HepG2 (cell line): ENCODE measurements at regions not wholly inside any gene's neighbourhood (a gene's known extent, or its start where the extent isn't known, plus 50 kb on each side); places are given as distances from the start of the nearest gene placed in this dataset.

Experiments used
- ATAC-seq: fragments of 200-7000 bp; cut with Tn5 transposase; 3 replicates; pipeline ENCODE4 v1.9.1; 2020; ENCODE audit warnings: mild to moderate bottlenecking, moderate library complexity
- BruUV-seq: library from RNA; stranded (reverse); fragments of 400-500 nt; replicated peaks from 2 replicates; lab custom pipeline; 2021; lab: Mats Ljungman, UMichigan
- CTCF ChIA-PET: fragments of 300-600 bp; formaldehyde crosslinking; extraction: SDS; loops from one replicate; lab custom pipeline; 2021; ENCODE audit warnings: low total read pairs, inconsistent platforms, low intra/inter-chr PET ratio; lab: Yijun Ruan, JAX
- POLR2A ChIA-PET: fragments of 350-600 bp; sonication (Branson Sonifier 250); formaldehyde crosslinking; loops from one replicate; lab custom pipeline; 2020; ENCODE audit warnings: antibody characterized with exemption, inconsistent platforms; lab: Yijun Ruan, JAX
- DNase-seq: peaks from one replicate; pipeline ENCODE4 v3.0.0-alpha.2; 2015; ENCODE audit warnings: low spot score
- FAIRE-seq: peaks from 3 replicates; lab custom pipeline; 2011; peaks lifted over from hg19 to GRCh38; lab: Jason Lieb, UNC
- H2AFZ ChIP-seq: one replicate; pipeline ENCODE4 v1.6.1; 2011; ENCODE audit warnings: low read length, inconsistent platforms
- H3K27ac ChIP-seq: fragments of 300-600 bp; 3 replicates; pipeline ENCODE4 v1.8.0; 2011; ENCODE audit warnings: mixed run types, mild to moderate bottlenecking, mixed read lengths, low read length, inconsistent platforms; ENCODE audit not compliant: insufficient read depth; ENCODE audit errors: extremely low read length
- H3K27me3 ChIP-seq, 2 experiments: fragments of 200-600 bp in 1 of 2; 2 replicates in 1 of 2; 3 replicates in 1 of 2; pipeline versions ENCODE4 v1.6.0 to v1.8.0; 2011; ENCODE audit warnings: low read length in 2 of 2, mild to moderate bottlenecking in 2 of 2, moderate library complexity in 2 of 2, inconsistent platforms in 1 of 2; ENCODE audit not compliant: insufficient read depth in 2 of 2, control insufficient read depth in 1 of 2
- H3K36me3 ChIP-seq, 2 experiments: fragments of 200-600 bp in 1 of 2; replicated peaks in 1 of 2; 2 replicates in 1 of 2; 3 replicates in 1 of 2; pipeline versions ENCODE4 v1.5.1 to v1.8.0; 2011; ENCODE audit warnings: low read length in 2 of 2, inconsistent platforms in 1 of 2; ENCODE audit not compliant: insufficient read depth in 2 of 2, control insufficient read depth in 1 of 2
- H3K4me1 ChIP-seq: 2 replicates; pipeline ENCODE4 v1.5.1; 2012; ENCODE audit warnings: low read length, inconsistent platforms; ENCODE audit not compliant: insufficient read depth
- H3K4me2 ChIP-seq: 2 replicates; pipeline ENCODE4 v1.6.0; 2011; ENCODE audit warnings: low read depth, low read length, inconsistent platforms
- H3K4me3 ChIP-seq, 3 experiments: fragments of 200-600 bp in 1 of 3; sonication (generic), shearing (Covaris generic) in 1 of 3; replicated peaks in 1 of 3; 2 replicates each; pipeline ENCODE4 v1.5.1; 2011 to 2016; ENCODE audit warnings: low read length in 3 of 3, inconsistent platforms in 2 of 3, low read depth in 2 of 3, mild to moderate bottlenecking in 2 of 3, control low read depth in 1 of 3, mixed read lengths in 1 of 3; ENCODE audit not compliant: insufficient read depth in 1 of 3
- H3K79me2 ChIP-seq: one replicate; pipeline ENCODE4 v1.6.1; 2011; ENCODE audit warnings: low read length, inconsistent platforms; ENCODE audit not compliant: insufficient read depth
- H3K9ac ChIP-seq: 2 replicates; pipeline ENCODE4 v1.6.0; 2011; ENCODE audit warnings: mild to moderate bottlenecking, low read depth, low read length, inconsistent platforms; ENCODE audit not compliant: insufficient read depth
- H3K9me3 ChIP-seq: 2 replicates; pipeline ENCODE4 v1.5.1; 2012; ENCODE audit warnings: mild to moderate bottlenecking, low read length
- H4K20me1 ChIP-seq: 2 replicates; pipeline ENCODE4 v1.6.0; 2011; ENCODE audit warnings: inconsistent platforms, mild to moderate bottlenecking, low read length, moderate library complexity; ENCODE audit not compliant: insufficient read depth
- CTCF ChIP-seq: sonication (generic); formaldehyde crosslinking; IDR thresholded peaks from 2 replicates; pipeline ENCODE4 v1.5.0; 2020; ENCODE audit warnings: mild to moderate bottlenecking, missing genetic modification reagents, moderate library complexity
- PCBP2 ChIP-seq: fragments of 200-400 bp; formaldehyde crosslinking; optimal IDR thresholded peaks from 2 replicates; pipeline ENCODE3; 2018; ENCODE audit warnings: low read length, low read depth; ENCODE audit not compliant: poor library complexity, severe bottlenecking
- STAG1 ChIP-seq: sonication (generic); formaldehyde crosslinking; IDR thresholded peaks from 2 replicates; pipeline ENCODE4 v1.4.0; 2020; ENCODE audit warnings: missing genetic modification reagents
- TFAP4 ChIP-seq: sonication (generic); IDR thresholded peaks from 2 replicates; pipeline ENCODE4 v1.6.1; 2016; ENCODE audit warnings: low read depth, borderline replicate concordance
- ZNF34 ChIP-seq: sonication (generic); formaldehyde crosslinking; IDR thresholded peaks from 2 replicates; pipeline ENCODE4 v1.4.0; 2020; ENCODE audit warnings: mild to moderate bottlenecking, missing genetic modification reagents, borderline replicate concordance
- ZNF558 ChIP-seq: sonication (generic); formaldehyde crosslinking; IDR thresholded peaks from 2 replicates; pipeline ENCODE4 v1.9.0; 2022; ENCODE audit warnings: mild to moderate bottlenecking, missing genetic modification reagents, borderline replicate concordance
- WGBS: methylation state at CpG from one replicate; pipeline ENCODE4 v1.1.6; 2017; ENCODE audit warnings: low lambda C conversion rate; 5-methylcytosine and 5-hydroxymethylcytosine counted together
- in situ Hi-C: cut with HindIII; loops from 2 replicates; pipeline ENCODE4 v1.10.0; 2017; ENCODE audit warnings: low pct_unique_long_range_greater_than_20kb; ENCODE audit not compliant: extremely low pct_ligation_motif_present
- intact Hi-C: fragments of 100-400 bp; cut with micrococcal nuclease; formaldehyde crosslinking; loops from one replicate; pipeline ENCODE4 v1.10.0; 2022; ENCODE audit not compliant: unreplicated experiment

DNA sequence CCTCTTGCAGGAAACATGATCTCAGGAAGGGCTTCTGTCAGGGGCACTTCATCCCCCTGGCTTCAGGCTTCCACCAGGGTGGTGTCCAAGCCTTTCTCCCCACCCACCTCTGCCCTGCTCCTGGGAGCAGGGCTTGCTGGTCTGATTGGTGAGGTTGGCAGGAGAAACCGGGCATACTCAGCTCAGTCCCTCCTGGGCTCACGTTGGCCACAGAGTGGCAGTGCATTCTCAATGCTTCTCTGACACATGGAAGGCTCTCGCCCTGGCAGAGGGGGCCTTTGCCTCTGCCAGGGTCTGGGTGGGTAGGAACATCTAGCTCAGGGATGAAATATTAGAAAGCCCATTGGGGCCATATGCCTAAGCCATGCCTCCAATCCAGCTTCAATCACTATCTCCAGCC lies 142.8 kb downstream of the AXIN2 start:
- in situ Hi-C loops (no loop called here), intact Hi-C loops (loop anchor here (5.0 kb wide), 1 partner anchor 379 kb away; no protein-coding TSS in a partner anchor)
- no peaks in the 10 kb centered on the region for H3K4me1 ChIP-seq
- ChIA-PET POLR2A (no interaction called here), CTCF (no interaction called here)
- no peak overlapping the region for H3K9ac ChIP-seq
- FAIRE-seq = no peak
- H4K20me1 ChIP-seq = no peaks in the 10 kb centered on the region
- no TSS peak for BruUV-seq
- peak; percentile 52; the same call in 2 of the 3 replicates for ATAC-seq
- DNase-seq = no peak
- no peak overlapping the region for H3K4me2 ChIP-seq
- H3K27ac ChIP-seq = no peak overlapping the region
- H3K9me3 ChIP-seq = no peaks in the 10 kb centered on the region
- H3K79me2 ChIP-seq = no peaks in the 10 kb centered on the region
- no peak overlapping the region for H2AFZ ChIP-seq
- 0% methylated on average over 2 of the region's 3 CpGs for WGBS
- no peaks in the 10 kb centered on the region for H3K36me3 ChIP-seq
- H3K4me3 ChIP-seq = no peak overlapping the region
- no peaks in the 10 kb centered on the region for H3K27me3 ChIP-seq
- TF ChIP-seq PCBP2 (no peak), STAG1 (peak; percentile 57), ZNF34 (CRISPR knock-in tag) (no peak), ZNF558 (CRISPR knock-in tag) (no peak), CTCF (CRISPR knock-in tag) (peak; percentile 60), TFAP4 (no peak)
